Nephron (organoid): ENCODE measurements at regions not wholly inside any gene's neighbourhood (a gene's known extent, or its start where the extent isn't known, plus 50 kb on each side); places are given as distances from the start of the nearest gene placed in this dataset.

ENCODE experiments used
- H3K27ac Mint-ChIP-seq, 3 experiments: 2 replicates each; pipeline ENCODE4 v1.8.0; 2020; ENCODE audit warnings: mixed read lengths in 3 of 3, mild to moderate bottlenecking in 2 of 3, moderate library complexity in 1 of 3
- H3K27me3 Mint-ChIP-seq: 2 replicates; pipeline ENCODE4 v1.8.0; 2021; ENCODE audit warnings: low read depth, mild to moderate bottlenecking, moderate library complexity, mixed read lengths
- H3K36me3 Mint-ChIP-seq: 2 replicates; pipeline ENCODE4 v1.8.0; 2020; ENCODE audit warnings: low read depth, mixed read lengths
- H3K4me1 Mint-ChIP-seq: 2 replicates; pipeline ENCODE4 v1.8.0; 2020; ENCODE audit warnings: mixed read lengths
- H3K4me3 Mint-ChIP-seq, 3 experiments: 2 replicates each; pipeline ENCODE4 v1.8.0; 2020; ENCODE audit warnings: mild to moderate bottlenecking in 3 of 3, mixed read lengths in 3 of 3, moderate library complexity in 2 of 3
- H3K9me3 Mint-ChIP-seq: 2 replicates; pipeline ENCODE4 v1.8.0; 2020; ENCODE audit warnings: mixed read lengths
- TF ChIP-seq, protein P1 (sequence below), 3 experiments: fragments of 200-600 bp; sonication (generic); IDR thresholded peaks; one replicate each; pipeline ENCODE4 v1.5.0; 2021; ENCODE audit warnings: antibody characterized with exemption in 3 of 3; ENCODE audit not compliant: unreplicated experiment in 3 of 3

DNA sequence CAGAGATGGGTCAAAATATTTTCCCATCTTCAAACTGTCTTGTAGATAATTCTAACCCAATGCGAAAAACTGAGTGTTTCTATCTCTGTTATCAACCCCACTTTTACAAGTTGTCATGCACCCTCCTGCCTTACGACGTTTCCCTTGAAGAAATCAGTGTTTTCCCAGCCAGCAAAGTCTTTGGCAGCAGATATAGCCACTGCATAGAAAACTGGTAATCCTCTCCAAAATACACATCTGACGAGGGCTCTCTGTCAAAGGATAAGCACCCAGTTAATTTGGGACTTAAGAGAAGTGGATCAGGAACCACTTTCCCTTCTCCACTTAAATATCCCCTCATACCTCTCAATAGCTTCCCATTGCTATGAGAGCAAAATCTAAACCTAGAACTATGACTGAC lies 351.9 kb upstream of the MIR17HG start:
- H3K36me3 Mint-ChIP-seq = no peaks in the 10 kb centered on the region
- H3K4me1 Mint-ChIP-seq = no peaks in the 10 kb centered on the region
- TF ChIP-seq, protein P1, sequence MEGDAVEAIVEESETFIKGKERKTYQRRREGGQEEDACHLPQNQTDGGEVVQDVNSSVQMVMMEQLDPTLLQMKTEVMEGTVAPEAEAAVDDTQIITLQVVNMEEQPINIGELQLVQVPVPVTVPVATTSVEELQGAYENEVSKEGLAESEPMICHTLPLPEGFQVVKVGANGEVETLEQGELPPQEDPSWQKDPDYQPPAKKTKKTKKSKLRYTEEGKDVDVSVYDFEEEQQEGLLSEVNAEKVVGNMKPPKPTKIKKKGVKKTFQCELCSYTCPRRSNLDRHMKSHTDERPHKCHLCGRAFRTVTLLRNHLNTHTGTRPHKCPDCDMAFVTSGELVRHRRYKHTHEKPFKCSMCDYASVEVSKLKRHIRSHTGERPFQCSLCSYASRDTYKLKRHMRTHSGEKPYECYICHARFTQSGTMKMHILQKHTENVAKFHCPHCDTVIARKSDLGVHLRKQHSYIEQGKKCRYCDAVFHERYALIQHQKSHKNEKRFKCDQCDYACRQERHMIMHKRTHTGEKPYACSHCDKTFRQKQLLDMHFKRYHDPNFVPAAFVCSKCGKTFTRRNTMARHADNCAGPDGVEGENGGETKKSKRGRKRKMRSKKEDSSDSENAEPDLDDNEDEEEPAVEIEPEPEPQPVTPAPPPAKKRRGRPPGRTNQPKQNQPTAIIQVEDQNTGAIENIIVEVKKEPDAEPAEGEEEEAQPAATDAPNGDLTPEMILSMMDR (IDR thresholded peaks at IDR 0.05; ENCODE audit: unreplicated experiment in 3 of 3) = no peak
- no peaks in the 10 kb centered on the region for H3K9me3 Mint-ChIP-seq
- H3K4me3 Mint-ChIP-seq = no peak overlapping the region
- no peak overlapping the region for H3K27ac Mint-ChIP-seq
- H3K27me3 Mint-ChIP-seq = no peaks in the 10 kb centered on the region

DNA sequence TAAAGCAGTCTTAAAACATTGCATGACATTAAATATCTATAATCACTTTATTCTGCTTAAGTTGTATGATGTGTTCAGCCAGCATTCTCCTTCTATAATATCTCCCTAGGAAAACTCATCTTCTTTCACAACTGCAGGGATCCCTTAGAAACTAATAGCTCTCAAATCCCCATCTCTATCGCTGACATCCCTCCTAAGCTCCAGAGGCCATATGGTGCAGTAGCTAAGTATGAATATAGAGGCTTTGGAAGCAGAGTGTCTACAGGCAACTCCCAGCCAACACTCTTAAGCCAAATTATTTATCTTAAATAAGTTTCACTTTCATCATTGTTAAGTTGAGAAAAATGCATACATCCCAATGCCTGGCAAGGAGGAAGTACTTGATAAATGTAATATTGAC lies 349.5 kb upstream of the MIR17HG start:
- H3K4me1 Mint-ChIP-seq = no peaks in the 10 kb centered on the region
- no peaks in the 10 kb centered on the region for H3K9me3 Mint-ChIP-seq
- no peak overlapping the region for H3K4me3 Mint-ChIP-seq
- no peak overlapping the region for H3K27ac Mint-ChIP-seq
- H3K36me3 Mint-ChIP-seq = no peaks in the 10 kb centered on the region
- H3K27me3 Mint-ChIP-seq = no peaks in the 10 kb centered on the region
- TF ChIP-seq, protein P1 (IDR thresholded peaks at IDR 0.05; ENCODE audit: unreplicated experiment in 3 of 3) = no peak

- Mint-ChIP-seq H3K27me3 (no peaks in the 10 kb centered on the region), H3K9me3 (no peaks in the 10 kb centered on the region), H3K36me3 (no peaks in the 10 kb centered on the region), H3K27ac (no peak overlapping the region), H3K4me3 (no peak overlapping the region), H3K4me1 (no peaks in the 10 kb centered on the region)
- TF ChIP-seq, protein P1 (IDR thresholded peaks at IDR 0.05; ENCODE audit: unreplicated experiment in 3 of 3) = no peak
Observed at GRCh38 chr13:90999401-90999800, 348.1 kb upstream of the MIR17HG start.

DNA sequence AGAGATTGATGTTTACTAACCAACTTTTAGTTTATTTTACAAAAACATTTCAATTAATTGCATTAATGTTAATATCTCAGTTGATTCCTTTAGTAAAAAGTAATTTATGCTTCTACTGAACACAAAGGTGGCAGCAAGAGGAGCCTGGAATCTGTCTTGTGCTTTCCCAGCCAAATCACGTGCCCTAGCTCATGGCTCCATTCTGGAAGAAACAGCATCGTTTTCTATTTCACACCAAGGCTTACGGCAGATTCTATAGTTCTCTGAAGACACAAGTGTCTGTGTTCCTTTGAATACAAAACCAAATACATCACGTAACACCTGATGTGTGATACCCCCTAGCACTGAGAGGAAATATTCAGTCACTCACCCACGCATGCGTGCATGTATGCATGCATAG lies 346.1 kb upstream of the MIR17HG start:
- no peak overlapping the region for H3K4me3 Mint-ChIP-seq
- H3K36me3 Mint-ChIP-seq = no peaks in the 10 kb centered on the region
- TF ChIP-seq, protein P1 (IDR thresholded peaks at IDR 0.05; ENCODE audit: unreplicated experiment in 3 of 3) = no peak
- H3K9me3 Mint-ChIP-seq = no peaks in the 10 kb centered on the region
- H3K4me1 Mint-ChIP-seq = no peaks in the 10 kb centered on the region
- no peaks in the 10 kb centered on the region for H3K27me3 Mint-ChIP-seq
- H3K27ac Mint-ChIP-seq = no peak overlapping the region

- no peak overlapping the region for H3K27ac Mint-ChIP-seq
- H3K4me1 Mint-ChIP-seq = no peaks in the 10 kb centered on the region
- no peaks in the 10 kb centered on the region for H3K9me3 Mint-ChIP-seq
- no peak overlapping the region for H3K4me3 Mint-ChIP-seq
- TF ChIP-seq, protein P1 (IDR thresholded peaks at IDR 0.05; ENCODE audit: unreplicated experiment in 3 of 3) = no peak
- no peaks in the 10 kb centered on the region for H3K27me3 Mint-ChIP-seq
- H3K36me3 Mint-ChIP-seq = no peaks in the 10 kb centered on the region
Observed at GRCh38 chr13:91014696-91015095, 332.8 kb upstream of the MIR17HG start.

- Mint-ChIP-seq H3K4me3 (no peak overlapping the region), H3K27me3 (no peaks in the 10 kb centered on the region), H3K4me1 (no peaks in the 10 kb centered on the region), H3K27ac (no peak overlapping the region), H3K36me3 (no peaks in the 10 kb centered on the region), H3K9me3 (no peaks in the 10 kb centered on the region)
- TF ChIP-seq, protein P1 (IDR thresholded peaks at IDR 0.05; ENCODE audit: unreplicated experiment in 3 of 3) = peak; percentile 69 to 86 (median 75)
Observed at GRCh38 chr13:91017031-91017668, 330.3 kb upstream of the MIR17HG start.
